Dedifferentiated amniotic fluid mesenchymal stem cell (primary cell): ENCODE measurements at regions not wholly inside any gene's neighbourhood (a gene's known extent, or its start where the extent isn't known, plus 50 kb on each side); places are given as distances from the start of the nearest gene placed in this dataset.

Experiments
- DNase-seq: peaks from one replicate; pipeline ENCODE4 v3.0.0-alpha.2; 2016; ENCODE audit errors: extremely low spot score

GRCh38 chr3:135740211-135740610 is 225.3 kb upstream of the PPP2R3A start:
- DNase-seq, result no peak

DNA sequence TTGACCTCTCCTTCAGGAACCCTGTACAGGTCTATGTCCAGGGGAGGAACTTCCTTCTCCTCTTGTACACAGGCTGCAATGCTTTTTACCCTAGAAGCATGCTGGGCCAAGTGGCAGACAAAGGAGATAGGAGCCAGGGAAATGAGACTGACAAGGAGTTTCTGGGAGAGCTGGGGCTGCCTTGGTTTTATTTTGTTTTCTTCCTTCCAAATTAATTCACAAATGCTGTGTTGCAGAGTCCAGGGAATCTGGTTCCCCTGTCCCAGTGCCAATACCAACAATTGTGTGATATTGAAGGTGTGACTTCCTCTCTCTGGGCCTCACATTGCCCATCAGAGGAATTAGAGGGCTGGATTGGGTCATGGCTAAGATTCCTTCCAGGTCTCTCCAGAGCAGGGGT is 224.8 kb upstream of the PPP2R3A start:
- DNase-seq, result no peak

GRCh38 chr3:135751991-135752390 is 213.5 kb upstream of the PPP2R3A start:
- no peak for DNase-seq

- DNase-seq, result no peak
These were observed 212.7 kb upstream of the PPP2R3A start for GRCh38 chr3:135752851-135753250.

- no peak for DNase-seq
These were observed 212.0 kb upstream of the PPP2R3A start for GRCh38 chr3:135753506-135753905.

DNA sequence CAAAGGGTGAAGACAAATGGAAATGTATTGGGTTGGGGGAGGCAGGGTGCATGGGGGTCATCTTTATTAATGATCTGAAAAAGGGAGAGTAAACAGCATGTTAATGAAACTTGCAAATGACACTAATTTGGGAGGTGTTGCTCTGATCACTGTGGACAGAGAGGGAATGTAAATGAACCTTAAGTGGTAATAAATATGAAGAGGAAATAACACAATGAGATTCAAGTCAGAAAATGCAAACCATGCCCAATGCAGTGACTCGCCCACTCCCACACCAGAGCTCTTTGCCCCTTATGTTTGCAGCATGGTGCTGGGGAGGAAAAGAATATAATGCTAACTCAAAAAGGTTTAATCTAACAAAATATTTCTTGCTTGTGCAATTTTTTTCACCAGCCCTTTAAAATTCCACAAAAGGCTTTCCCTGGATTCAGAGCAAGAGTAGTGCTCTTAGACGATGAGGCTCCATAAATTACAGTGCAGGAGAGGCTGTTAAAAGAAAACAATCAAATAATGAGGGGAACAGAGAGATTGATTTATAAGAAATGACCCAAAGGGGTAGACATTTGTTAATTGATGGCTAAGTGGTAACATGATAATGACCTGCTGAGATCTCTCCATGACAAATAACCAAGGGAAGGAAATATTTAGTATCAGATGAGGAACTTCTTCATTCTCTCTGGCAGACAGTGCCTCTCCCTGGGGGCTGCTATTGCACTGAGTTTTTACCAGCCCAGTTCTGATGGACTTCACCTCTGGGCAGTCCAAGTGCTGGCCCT is 210.0 kb upstream of the PPP2R3A start:
- no peak for DNase-seq

- DNase-seq, result no peak
These were observed 209.3 kb upstream of the PPP2R3A start for GRCh38 chr3:135756106-135756668.

DNA sequence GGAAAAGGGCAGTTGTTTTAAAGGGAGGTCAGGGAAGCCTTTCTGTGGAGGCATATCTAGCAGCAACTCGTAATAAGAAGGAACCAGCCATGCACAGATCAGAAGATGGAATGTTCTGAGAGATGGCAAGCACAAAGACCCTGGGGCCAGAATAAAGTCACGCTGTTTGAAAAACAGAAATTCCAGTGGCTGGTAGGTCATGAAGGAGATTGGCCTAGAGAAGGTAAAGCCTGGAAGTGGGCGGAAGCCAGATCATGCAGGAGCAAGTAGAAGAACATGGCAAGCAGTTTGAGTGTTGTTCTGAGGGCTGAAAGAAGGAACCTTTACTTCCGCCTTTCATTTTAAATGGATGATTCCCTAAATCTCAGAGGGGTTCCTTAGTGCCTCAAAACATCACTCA is 208.1 kb upstream of the PPP2R3A start:
- no peak for DNase-seq

DNA sequence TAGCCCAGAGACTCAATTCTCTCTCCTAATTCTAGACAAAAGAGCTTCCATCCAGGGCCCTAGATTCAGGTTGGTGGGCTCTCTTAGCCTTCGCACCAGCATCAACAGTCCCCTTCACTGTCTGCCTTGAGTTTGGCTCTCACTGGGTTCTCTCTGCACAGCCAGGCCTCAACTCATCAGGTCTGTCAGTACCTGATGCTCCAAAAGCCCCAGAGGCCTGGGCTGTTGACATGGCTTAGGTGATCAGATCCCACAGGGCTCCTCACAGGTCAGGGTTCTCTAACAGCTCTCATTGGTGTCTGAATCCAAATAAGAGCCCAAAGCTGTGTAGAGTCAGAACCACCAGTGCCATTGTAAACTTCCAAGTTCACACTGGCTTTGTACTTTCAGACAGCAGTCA is 206.6 kb upstream of the PPP2R3A start:
- no peak for DNase-seq

DNA sequence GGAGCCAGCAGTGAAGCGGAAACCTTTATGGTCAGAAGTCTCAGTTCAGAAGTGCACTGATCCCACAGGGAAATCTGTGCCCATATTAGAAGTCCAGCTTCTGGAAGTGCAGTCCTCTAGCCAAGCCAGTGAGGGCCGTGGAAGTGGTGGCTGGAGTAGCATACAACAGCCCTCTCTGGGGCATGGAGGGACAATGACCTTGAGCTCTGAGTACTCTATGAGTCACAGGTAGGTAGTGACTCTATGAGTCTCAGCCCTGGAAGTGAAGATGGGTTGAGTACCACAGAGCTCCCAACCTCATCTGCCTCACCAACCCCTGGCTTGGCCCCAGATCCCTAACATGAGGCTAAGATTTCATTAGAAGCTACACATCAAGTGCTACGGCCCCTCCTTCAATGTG is 205.9 kb upstream of the PPP2R3A start:
- no peak for DNase-seq

DNA sequence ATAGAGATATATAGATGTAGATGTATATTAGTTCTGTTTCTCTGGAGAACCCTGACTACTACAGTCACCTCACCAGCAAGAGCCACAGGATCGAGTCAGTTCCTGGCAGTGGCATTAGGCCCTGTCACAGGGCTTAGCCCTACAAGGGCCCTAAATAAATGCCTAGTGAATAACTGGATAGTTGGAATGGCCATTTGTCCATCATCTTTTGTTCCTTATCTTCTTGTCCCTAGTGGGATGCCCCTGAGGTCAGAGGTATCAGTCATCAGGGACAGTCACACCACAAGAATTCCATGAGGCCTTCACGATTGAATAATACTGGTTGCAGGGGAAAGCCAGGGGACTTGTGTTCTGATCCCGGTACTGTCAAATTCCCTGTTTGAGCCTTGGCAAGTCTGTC is 204.9 kb upstream of the PPP2R3A start:
- no peak for DNase-seq

GRCh38 chr3:135762188-135762856 is 203.2 kb upstream of the PPP2R3A start:
- DNase-seq, result no peak

GRCh38 chr3:135766115-135766514 is 199.4 kb upstream of the PPP2R3A start:
- no peak for DNase-seq

- DNase-seq, result no peak
These were observed 193.8 kb upstream of the PPP2R3A start for GRCh38 chr3:135771760-135772159.

GRCh38 chr3:135779024-135779423 is 186.5 kb upstream of the PPP2R3A start:
- DNase-seq, result no peak

DNA sequence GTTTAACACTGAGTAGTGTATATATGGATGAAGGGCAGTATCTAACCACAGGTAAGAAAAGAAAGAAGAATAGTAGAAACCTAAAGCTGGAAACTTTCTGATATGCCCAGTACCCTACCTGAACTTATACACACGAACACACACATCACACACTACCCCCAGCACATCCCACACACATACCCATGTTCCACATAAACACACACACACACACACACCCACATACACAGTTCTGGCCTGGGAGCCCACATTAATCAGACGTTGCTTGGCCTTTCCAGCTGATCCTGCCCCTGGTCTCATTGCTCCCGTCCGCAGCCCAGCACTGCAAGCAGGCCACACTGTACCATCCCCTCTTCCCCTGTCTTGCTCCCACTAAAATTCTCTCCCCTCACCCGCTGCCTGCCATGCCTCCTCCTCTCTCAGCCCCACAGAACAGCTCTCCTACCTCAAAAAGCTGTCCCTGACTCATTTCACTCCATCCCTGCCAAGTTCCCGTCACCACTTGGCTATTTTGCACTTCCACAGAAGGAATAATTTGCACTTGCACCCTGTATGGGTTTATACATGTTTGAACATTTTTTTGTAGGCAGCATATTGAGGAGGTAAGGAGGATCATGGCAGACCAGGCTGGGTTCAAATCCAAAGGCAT is 185.8 kb upstream of the PPP2R3A start:
- no peak for DNase-seq

GRCh38 chr3:135781026-135781815 is 184.3 kb upstream of the PPP2R3A start:
- no peak for DNase-seq

GRCh38 chr3:135784557-135784956 is 181.0 kb upstream of the PPP2R3A start:
- DNase-seq, result no peak

DNA sequence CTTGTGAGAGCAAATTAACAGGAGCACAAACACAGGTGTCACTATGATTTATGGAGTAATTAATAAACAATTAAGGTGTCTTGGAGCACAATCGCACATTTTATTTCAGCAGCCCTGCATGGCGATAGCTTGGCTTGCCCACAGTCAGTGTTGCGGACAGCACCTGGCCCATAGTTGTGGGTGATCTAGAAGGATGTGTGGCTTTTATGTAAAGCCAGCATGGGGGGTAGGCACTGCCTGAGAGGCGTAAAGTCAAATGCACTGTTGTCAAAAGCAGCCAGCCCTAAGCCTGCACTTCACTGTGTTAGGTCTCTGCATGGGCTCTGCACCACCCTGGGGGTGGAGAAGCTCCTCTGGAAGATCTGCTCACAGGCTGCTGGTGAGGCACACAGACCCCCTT is 177.4 kb upstream of the PPP2R3A start:
- no peak for DNase-seq

DNA sequence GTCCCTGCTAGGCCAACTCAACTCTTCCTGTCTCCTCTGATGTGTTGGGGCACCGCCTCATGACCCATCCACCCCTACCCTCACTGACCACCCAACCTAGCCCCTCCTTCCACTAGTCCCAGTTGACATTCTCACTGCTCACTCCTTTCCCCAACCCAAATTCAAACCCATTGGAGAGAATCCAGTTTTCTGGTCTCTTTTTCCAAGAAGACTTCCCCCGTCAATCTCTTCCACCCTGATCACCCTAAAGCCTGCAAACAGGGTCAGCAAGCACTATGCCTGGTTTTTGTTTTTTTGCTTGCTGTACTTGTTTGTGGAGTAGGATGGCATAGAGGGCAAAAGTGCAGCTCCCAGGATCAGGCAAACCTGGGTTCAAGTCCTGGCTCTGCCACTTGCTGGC is 176.6 kb upstream of the PPP2R3A start:
- no peak for DNase-seq

DNA sequence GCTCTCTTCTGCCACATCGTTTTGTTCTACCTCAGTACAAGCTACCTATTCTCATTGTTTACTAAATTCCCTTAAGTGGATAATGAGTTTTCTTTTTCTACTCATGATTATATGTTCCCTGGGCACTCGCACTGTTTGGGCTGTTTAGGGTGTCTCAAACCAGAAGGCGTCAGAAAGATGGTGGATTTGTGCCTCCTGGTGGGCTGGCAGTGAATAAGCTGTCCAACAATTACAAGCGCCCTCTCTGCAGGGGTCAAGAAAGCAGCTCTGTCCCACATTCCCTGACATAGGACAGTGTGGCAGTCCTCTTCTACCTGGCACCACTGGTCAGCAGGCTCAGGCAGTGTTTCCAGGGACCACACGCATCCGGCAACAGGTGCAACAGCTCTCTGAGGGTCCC is 173.4 kb upstream of the PPP2R3A start:
- no peak for DNase-seq
